ENCODE measurements at regions not wholly inside any gene's neighbourhood (a gene's known extent, or its start where the extent isn't known, plus 50 kb on each side); places are given as distances from the start of the nearest gene placed in this dataset.

GRCh38 chr11:45053736-45054446, 92.5 kb upstream of the PRDM11 start:
- DNase-seq (ENCODE audit: low spot score) (no peak), ATAC-seq (ENCODE audit: low read depth) (no peak)
- H3K27ac ChIP-seq (ENCODE audit: poor library complexity, severe bottlenecking): no peak overlapping the region
- no peaks in the 10 kb centered on the region for H3K9me3 ChIP-seq (ENCODE audit: severe bottlenecking)
- no peaks in the 10 kb centered on the region for H3K4me1 ChIP-seq (ENCODE audit: insufficient read depth, poor library complexity, severe bottlenecking)
- TF ChIP-seq CTCF (IDR thresholded peaks at IDR 0.05; ENCODE audit: poor library complexity, severe bottlenecking): no peak
- H3K36me3 ChIP-seq (ENCODE audit: low read depth): no peaks in the 10 kb centered on the region
- H3K27me3 ChIP-seq (ENCODE audit: insufficient read depth, poor library complexity, severe bottlenecking): no peaks in the 10 kb centered on the region
- no peak overlapping the region for H3K4me3 ChIP-seq (ENCODE audit: severe bottlenecking)

- H3K4me1 ChIP-seq (ENCODE audit: insufficient read depth, poor library complexity, severe bottlenecking): no peaks in the 10 kb centered on the region
- TF ChIP-seq CTCF (IDR thresholded peaks at IDR 0.05; ENCODE audit: poor library complexity, severe bottlenecking): no peak
- H3K9me3 ChIP-seq (ENCODE audit: severe bottlenecking): no peaks in the 10 kb centered on the region
- ATAC-seq (ENCODE audit: low read depth) (no peak), DNase-seq (ENCODE audit: low spot score) (no peak)
- H3K27ac ChIP-seq (ENCODE audit: poor library complexity, severe bottlenecking): no peak overlapping the region
- no peak overlapping the region for H3K4me3 ChIP-seq (ENCODE audit: severe bottlenecking)
- no peaks in the 10 kb centered on the region for H3K36me3 ChIP-seq (ENCODE audit: low read depth)
- no peaks in the 10 kb centered on the region for H3K27me3 ChIP-seq (ENCODE audit: insufficient read depth, poor library complexity, severe bottlenecking)
These were observed 91.5 kb upstream of the PRDM11 start for GRCh38 chr11:45054956-45055355.

- Histone ChIP-seq H3K4me1 (ENCODE audit: insufficient read depth, poor library complexity, severe bottlenecking) (no peaks in the 10 kb centered on the region), H3K27me3 (ENCODE audit: insufficient read depth, poor library complexity, severe bottlenecking) (no peaks in the 10 kb centered on the region), H3K4me3 (ENCODE audit: severe bottlenecking) (no peak overlapping the region), H3K27ac (ENCODE audit: poor library complexity, severe bottlenecking) (no peak overlapping the region), H3K36me3 (ENCODE audit: low read depth) (no peaks in the 10 kb centered on the region), H3K9me3 (ENCODE audit: severe bottlenecking) (no peaks in the 10 kb centered on the region)
- no peak for TF ChIP-seq CTCF (IDR thresholded peaks at IDR 0.05; ENCODE audit: poor library complexity, severe bottlenecking)
- ATAC-seq (ENCODE audit: low read depth) (no peak), DNase-seq (ENCODE audit: low spot score) (no peak)
These were observed 89.9 kb upstream of the PRDM11 start for GRCh38 chr11:45056529-45056928.

- Histone ChIP-seq H3K9me3 (ENCODE audit: severe bottlenecking) (no peaks in the 10 kb centered on the region), H3K27me3 (ENCODE audit: insufficient read depth, poor library complexity, severe bottlenecking) (no peaks in the 10 kb centered on the region), H3K4me3 (ENCODE audit: severe bottlenecking) (no peak overlapping the region), H3K4me1 (ENCODE audit: insufficient read depth, poor library complexity, severe bottlenecking) (no peaks in the 10 kb centered on the region), H3K36me3 (ENCODE audit: low read depth) (no peaks in the 10 kb centered on the region), H3K27ac (ENCODE audit: poor library complexity, severe bottlenecking) (no peak overlapping the region)
- TF ChIP-seq CTCF (IDR thresholded peaks at IDR 0.05; ENCODE audit: poor library complexity, severe bottlenecking): no peak
- ATAC-seq (ENCODE audit: low read depth) (no peak), DNase-seq (ENCODE audit: low spot score) (no peak)
These were observed 88.3 kb upstream of the PRDM11 start for GRCh38 chr11:45057938-45058646.

GRCh38 chr11:45058647-45058950, 87.8 kb upstream of the PRDM11 start:
- no peak for TF ChIP-seq CTCF (IDR thresholded peaks at IDR 0.05; ENCODE audit: poor library complexity, severe bottlenecking)
- Histone ChIP-seq H3K4me3 (ENCODE audit: severe bottlenecking) (no peak overlapping the region), H3K27me3 (ENCODE audit: insufficient read depth, poor library complexity, severe bottlenecking) (no peaks in the 10 kb centered on the region), H3K4me1 (ENCODE audit: insufficient read depth, poor library complexity, severe bottlenecking) (no peaks in the 10 kb centered on the region), H3K27ac (ENCODE audit: poor library complexity, severe bottlenecking) (no peak overlapping the region), H3K9me3 (ENCODE audit: severe bottlenecking) (no peaks in the 10 kb centered on the region), H3K36me3 (ENCODE audit: low read depth) (no peaks in the 10 kb centered on the region)
- ATAC-seq (ENCODE audit: low read depth) (no peak), DNase-seq (ENCODE audit: low spot score) (no peak)

Measured in RWPE2 (cell line).